H1 (cell line): ENCODE measurements at regions not wholly inside any gene's neighbourhood (a gene's known extent, or its start where the extent isn't known, plus 50 kb on each side); places are given as distances from the start of the nearest gene placed in this dataset.
A peak's percentile ranks its signal among the peaks of the same experiment; 100 is the strongest.

Experiments used
- CTCF ChIA-PET: fragments of 300-600 bp; sonication (Branson Sonifier 250); formaldehyde crosslinking; loops from one replicate; lab custom pipeline; 2021; ENCODE audit not compliant: partially characterized antibody; lab: Charles Lee
- POLR2A ChIA-PET: fragments of 300-600 bp; sonication (Branson Sonifier 250); formaldehyde crosslinking; loops from one replicate; lab custom pipeline; 2021; ENCODE audit warnings: inconsistent platforms; ENCODE audit not compliant: partially characterized antibody; lab: Charles Lee
- DNase-seq, 2 experiments: peaks; one replicate each; pipeline versions ENCODE4 v3.0.0 to v3.0.0-alpha.2; 2010 to 2022; ENCODE audit warnings: low spot score in 2 of 2, low read depth in 1 of 2, mixed read lengths in 1 of 2
- FAIRE-seq: peaks from 2 replicates; lab custom pipeline; 2011; peaks lifted over from hg19 to GRCh38; lab: Jason Lieb, UNC
- H2AFZ ChIP-seq: 2 replicates; pipeline ENCODE4 v1.8.1; 2012; ENCODE audit warnings: low read length, inconsistent platforms
- H2AK5ac ChIP-seq: 2 replicates; pipeline ENCODE4 v1.6.1; 2013; ENCODE audit warnings: low read depth, low read length
- H2BK120ac ChIP-seq: replicated peaks from 2 replicates; pipeline ENCODE3; 2013; ENCODE audit warnings: low read depth, low read length, inconsistent platforms
- H2BK12ac ChIP-seq: 2 replicates; pipeline ENCODE4 v1.6.1; 2013; ENCODE audit warnings: low read depth, low read length
- H2BK15ac ChIP-seq: 2 replicates; pipeline ENCODE4 v1.6.1; 2013; ENCODE audit warnings: low read length
- H2BK20ac ChIP-seq: 2 replicates; pipeline ENCODE4 v1.6.1; 2013; ENCODE audit warnings: low read length
- H2BK5ac ChIP-seq: 2 replicates; pipeline ENCODE4 v1.6.1; 2013; ENCODE audit warnings: low read depth, low read length
- H3K14ac ChIP-seq: 2 replicates; pipeline ENCODE4 v1.6.1; 2013; ENCODE audit warnings: inconsistent platforms; ENCODE audit not compliant: insufficient read length
- H3K18ac ChIP-seq: 2 replicates; pipeline ENCODE4 v1.6.1; 2013; ENCODE audit warnings: low read length; ENCODE audit errors: extremely low read depth
- H3K23ac ChIP-seq: 2 replicates; pipeline ENCODE4 v1.6.1; 2013; ENCODE audit warnings: inconsistent platforms; ENCODE audit not compliant: insufficient read length
- H3K23me2 ChIP-seq: 2 replicates; pipeline ENCODE4 v1.6.1; 2013; ENCODE audit warnings: low read depth, low read length
- H3K27ac ChIP-seq: 2 replicates; pipeline ENCODE4 v1.6.1; 2011; ENCODE audit warnings: low read depth, low read length, inconsistent platforms
- H3K27me3 ChIP-seq, 4 experiments: replicated peaks in 1 of 4; 1 replicate in 1 of 4; 2 replicates in 3 of 4; pipeline versions ENCODE4 v1.6.1 to v1.8.1; 2011 to 2013; ENCODE audit warnings: low read length in 3 of 4, mild to moderate bottlenecking in 3 of 4, inconsistent platforms in 2 of 4, mixed read lengths in 2 of 4, moderate library complexity in 1 of 4; ENCODE audit not compliant: control insufficient read depth in 3 of 4, insufficient read depth in 3 of 4; ENCODE audit errors: extremely low read depth in 1 of 4
- H3K36me3 ChIP-seq, 4 experiments: 2 replicates each; pipeline versions ENCODE4 v1.6.1 to v1.8.1; 2011 to 2013; ENCODE audit warnings: mild to moderate bottlenecking in 4 of 4, low read length in 3 of 4, moderate library complexity in 2 of 4, control low read depth in 1 of 4, inconsistent platforms in 1 of 4; ENCODE audit not compliant: insufficient read depth in 4 of 4, control insufficient read depth in 2 of 4
- H3K4ac ChIP-seq: replicated peaks from 2 replicates; pipeline ENCODE3; 2013; ENCODE audit warnings: low read length, low read depth, mixed read lengths, inconsistent platforms; ENCODE audit not compliant: insufficient read length
- H3K4me1 ChIP-seq, 4 experiments: replicated peaks in 1 of 4; 1 replicate in 1 of 4; 2 replicates in 3 of 4; pipeline versions ENCODE4 v1.6.1 to v1.8.1; 2011 to 2013; ENCODE audit warnings: low read length in 3 of 4, inconsistent platforms in 2 of 4, mixed read lengths in 1 of 4; ENCODE audit not compliant: insufficient read depth in 4 of 4, control insufficient read depth in 3 of 4
- H3K4me2 ChIP-seq, 2 experiments: 2 replicates each; pipeline versions ENCODE4 v1.6.1 to v1.8.1; 2011 to 2013; ENCODE audit warnings: low read depth in 2 of 2, low read length in 2 of 2, control low read depth in 1 of 2, inconsistent platforms in 1 of 2, mild to moderate bottlenecking in 1 of 2; ENCODE audit not compliant: insufficient read depth in 1 of 2
- H3K4me3 ChIP-seq, 4 experiments: fragments of 200-600, 300-600 bp in 1 of 4; sonication (generic), shearing (Covaris generic), sonication (Bioruptor Twin) in 1 of 4; 2 replicates each; pipeline versions ENCODE4 v1.5.1 to v1.8.1; 2011 to 2016; ENCODE audit warnings: low read length in 4 of 4, low read depth in 3 of 4, control low read depth in 2 of 4, inconsistent platforms in 2 of 4, mild to moderate bottlenecking in 2 of 4, mixed read lengths in 1 of 4, moderate library complexity in 1 of 4; ENCODE audit not compliant: insufficient read depth in 2 of 4; ENCODE audit errors: extremely low read depth in 1 of 4
- H3K56ac ChIP-seq: replicated peaks from 2 replicates; pipeline ENCODE3; 2013; ENCODE audit warnings: low read depth, mild to moderate bottlenecking, mixed read lengths, low read length, inconsistent platforms; ENCODE audit not compliant: insufficient read length
- H3K79me1 ChIP-seq: 2 replicates; pipeline ENCODE4 v1.6.1; 2013; ENCODE audit warnings: low read depth, low read length, control low read depth
- H3K79me2 ChIP-seq, 2 experiments: 2 replicates each; pipeline versions ENCODE4 v1.6.1 to v1.8.1; 2012 to 2013; ENCODE audit warnings: low read length in 2 of 2, mild to moderate bottlenecking in 2 of 2, inconsistent platforms in 1 of 2; ENCODE audit not compliant: insufficient read depth in 2 of 2, control insufficient read depth in 1 of 2
- H3K9ac ChIP-seq, 4 experiments: replicated peaks in 1 of 4; 1 replicate in 1 of 4; 2 replicates in 3 of 4; pipeline versions ENCODE4 v1.6.1 to v1.8.1; 2011 to 2013; ENCODE audit warnings: low read depth in 3 of 4, low read length in 3 of 4, control low read depth in 2 of 4, mild to moderate bottlenecking in 2 of 4, moderate library complexity in 2 of 4, inconsistent platforms in 1 of 4; ENCODE audit errors: extremely low read depth in 1 of 4
- H3K9me3 ChIP-seq, 2 experiments: 2 replicates each; pipeline versions ENCODE4 v1.6.1 to v1.8.1; 2012 to 2013; ENCODE audit warnings: mild to moderate bottlenecking in 2 of 2, moderate library complexity in 2 of 2, control low read depth in 1 of 2, inconsistent platforms in 1 of 2, low read depth in 1 of 2, low read length in 1 of 2, mixed read lengths in 1 of 2; ENCODE audit not compliant: insufficient read depth in 2 of 2
- H4K20me1 ChIP-seq, 2 experiments: replicated peaks in 1 of 2; 2 replicates each; pipeline versions ENCODE3 to v1.8.1; 2011 to 2013; ENCODE audit warnings: inconsistent platforms in 2 of 2, low read length in 2 of 2, mild to moderate bottlenecking in 1 of 2; ENCODE audit not compliant: insufficient read depth in 2 of 2, control insufficient read depth in 1 of 2
- H4K5ac ChIP-seq: 2 replicates; pipeline ENCODE4 v1.6.1; 2013; ENCODE audit warnings: low read length, low read depth, mixed read lengths, inconsistent platforms; ENCODE audit not compliant: insufficient read length
- H4K8ac ChIP-seq: 2 replicates; pipeline ENCODE4 v1.8.0; 2013; ENCODE audit warnings: mild to moderate bottlenecking, moderate library complexity, low read length, inconsistent platforms; ENCODE audit not compliant: insufficient read depth; ENCODE audit errors: extremely low read depth
- H4K91ac ChIP-seq: replicated peaks from 2 replicates; pipeline ENCODE3; 2013; ENCODE audit warnings: low read length, mixed read lengths, inconsistent platforms; ENCODE audit not compliant: insufficient read length
- CBX5 ChIP-seq: fragments of 300-800, 300-1000 bp; sonication (generic); IDR thresholded peaks from 2 replicates; pipeline ENCODE4 v1.7.1; 2016; ENCODE audit warnings: antibody characterized with exemption, low read length, low read depth
- CEBPB ChIP-seq: IDR thresholded peaks from 2 replicates; pipeline ENCODE4 v1.6.1; 2012; ENCODE audit warnings: low read depth, low read length
- RBBP5 ChIP-seq: IDR thresholded peaks from 2 replicates; pipeline ENCODE4 v1.7.1; 2012; ENCODE audit warnings: low read depth, mild to moderate bottlenecking, inconsistent platforms, low read length, moderate library complexity, borderline replicate concordance
- WGBS, 2 experiments: shearing (Covaris generic) in 1 of 2; methylation state at CpG; one replicate each; pipeline versions ENCODE4 v1.1.6 to v1.1.7; 2013 to 2015; ENCODE audit warnings: low lambda C conversion rate in 2 of 2, mixed read lengths in 2 of 2, inconsistent platforms in 1 of 2, low coverage in 1 of 2, missing lambda C conversion rate in 1 of 2; ENCODE audit not compliant: insufficient replicate concordance in 2 of 2, insufficient coverage in 1 of 2, insufficient read length in 1 of 2; ENCODE audit errors: extremely low coverage in 1 of 2, missing lambda C conversion rate in 1 of 2; 5-methylcytosine and 5-hydroxymethylcytosine counted together

DNA sequence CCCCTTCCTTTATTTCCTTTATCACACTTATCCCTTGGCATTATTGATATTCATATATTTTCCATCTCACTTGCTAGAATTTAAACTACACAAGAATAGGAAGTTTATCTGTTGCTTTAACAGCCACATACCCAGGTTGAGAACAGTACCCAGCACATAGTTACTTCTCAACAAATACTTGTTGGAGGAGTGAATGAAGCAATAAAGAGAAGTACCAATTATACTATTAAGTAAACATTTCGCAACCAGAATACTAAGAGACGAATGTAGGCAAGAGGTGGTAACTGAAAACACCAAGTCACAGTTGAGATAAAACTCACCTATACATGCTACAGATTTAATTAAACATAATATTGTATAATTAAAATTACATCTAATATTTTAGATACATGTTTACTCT is 110.9 kb downstream of the FSCB start:
- Histone ChIP-seq H3K4me3 (no peak overlapping the region), H3K14ac (no peak overlapping the region), H2BK120ac (no peak overlapping the region), H3K79me1 (no peaks in the 10 kb centered on the region), H3K27me3 (peaks cover 0 to 1% (median 0%) of the 10 kb centered on the region in 4 experiments; a peak in 1 of 7 replicates), H3K23ac (no peak overlapping the region), H3K79me2 (no peaks in the 10 kb centered on the region), H3K27ac (no peak overlapping the region), H2BK15ac (no peak overlapping the region), H4K91ac (no peak overlapping the region), H3K4me1 (no peaks in the 10 kb centered on the region), H3K4me2 (no peak overlapping the region), H2AK5ac (no peak overlapping the region), H2AFZ (no peak overlapping the region), H3K9ac (no peak overlapping the region), H2BK12ac (no peak overlapping the region), H3K56ac (no peak overlapping the region), H3K4ac (no peak overlapping the region), H2BK20ac (no peak overlapping the region), H4K5ac (no peak overlapping the region), H2BK5ac (no peak overlapping the region), H4K8ac (no peak overlapping the region), H3K23me2 (no peaks in the 10 kb centered on the region), H3K9me3 (no peaks in the 10 kb centered on the region), H4K20me1 (no peaks in the 10 kb centered on the region), H3K36me3 (no peaks in the 10 kb centered on the region), H3K18ac (no peak overlapping the region)
- ChIA-PET CTCF (no interaction called here), POLR2A (no interaction called here)
- WGBS, 2 experiments, result 95% methylated on average over 2 of the region's 2 CpGs; no CpG with 5 or more reads in 1 of the 2 experiments
- no peak for DNase-seq
- TF ChIP-seq CEBPB, result 0 out of 2 replicates have a peak, but pooled peaks have one; percentile 16
- TF ChIP-seq RBBP5, result no peak
- TF ChIP-seq CBX5, result no peak
- no peak for FAIRE-seq
